ENCODE measurements at regions not wholly inside any gene's neighbourhood (a gene's known extent, or its start where the extent isn't known, plus 50 kb on each side); places are given as distances from the start of the nearest gene placed in this dataset.

- Histone ChIP-seq H3K36me3 (no peaks in the 10 kb centered on the region), H3K4me1 (no peaks in the 10 kb centered on the region), H3K4me3 (no peak overlapping the region), H3K27me3 (peaks cover 0 to 21% (median 4%) of the 10 kb centered on the region in 7 donors), H3K27ac (no peak overlapping the region), H3K9me3 (no peaks in the 10 kb centered on the region)
- DNase-seq (no peak), ATAC-seq (no peak)
- WGBS, 2 donors, result 48 to 51% methylated on average over 5 of the region's 5 CpGs
- TF ChIP-seq, protein P1, sequence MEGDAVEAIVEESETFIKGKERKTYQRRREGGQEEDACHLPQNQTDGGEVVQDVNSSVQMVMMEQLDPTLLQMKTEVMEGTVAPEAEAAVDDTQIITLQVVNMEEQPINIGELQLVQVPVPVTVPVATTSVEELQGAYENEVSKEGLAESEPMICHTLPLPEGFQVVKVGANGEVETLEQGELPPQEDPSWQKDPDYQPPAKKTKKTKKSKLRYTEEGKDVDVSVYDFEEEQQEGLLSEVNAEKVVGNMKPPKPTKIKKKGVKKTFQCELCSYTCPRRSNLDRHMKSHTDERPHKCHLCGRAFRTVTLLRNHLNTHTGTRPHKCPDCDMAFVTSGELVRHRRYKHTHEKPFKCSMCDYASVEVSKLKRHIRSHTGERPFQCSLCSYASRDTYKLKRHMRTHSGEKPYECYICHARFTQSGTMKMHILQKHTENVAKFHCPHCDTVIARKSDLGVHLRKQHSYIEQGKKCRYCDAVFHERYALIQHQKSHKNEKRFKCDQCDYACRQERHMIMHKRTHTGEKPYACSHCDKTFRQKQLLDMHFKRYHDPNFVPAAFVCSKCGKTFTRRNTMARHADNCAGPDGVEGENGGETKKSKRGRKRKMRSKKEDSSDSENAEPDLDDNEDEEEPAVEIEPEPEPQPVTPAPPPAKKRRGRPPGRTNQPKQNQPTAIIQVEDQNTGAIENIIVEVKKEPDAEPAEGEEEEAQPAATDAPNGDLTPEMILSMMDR (IDR thresholded peaks at IDR 0.05), result no peak
- intact Hi-C loops (cut with DNase I), result no loop called here
These were observed 91.2 kb upstream of the KAZN start for GRCh38 chr1:14507262-14507661.

GRCh38 chr1:14508613-14509012 is 89.9 kb upstream of the KAZN start:
- no peak overlapping the region for H3K4me3 ChIP-seq
- TF ChIP-seq, protein P1 (IDR thresholded peaks at IDR 0.05), result no peak
- no peaks in the 10 kb centered on the region for H3K4me1 ChIP-seq
- ATAC-seq, result no peak
- H3K27ac ChIP-seq, result no peak overlapping the region
- no peaks in the 10 kb centered on the region for H3K36me3 ChIP-seq
- no peaks in the 10 kb centered on the region for H3K9me3 ChIP-seq
- intact Hi-C loops (cut with DNase I), result no loop called here
- H3K27me3 ChIP-seq, result peaks cover 0 to 20% (median 7%) of the 10 kb centered on the region in 7 donors
- DNase-seq, result no peak
- WGBS, 2 donors, result 76 to 89% methylated on average over 6 of the region's 6 CpGs

- TF ChIP-seq, protein P1 (IDR thresholded peaks at IDR 0.05), result no peak
- ATAC-seq, result no peak
- 72 to 81% methylated on average over 2 of the region's 2 CpGs for WGBS, 2 donors
- Histone ChIP-seq H3K36me3 (no peaks in the 10 kb centered on the region), H3K27ac (no peak overlapping the region), H3K27me3 (peaks cover 0 to 13% (median 0%) of the 10 kb centered on the region in 7 donors), H3K9me3 (no peaks in the 10 kb centered on the region), H3K4me1 (no peaks in the 10 kb centered on the region), H3K4me3 (no peak overlapping the region)
- intact Hi-C loops (cut with DNase I), result no loop called here
- DNase-seq, result no peak
These were observed 87.3 kb upstream of the KAZN start for GRCh38 chr1:14511166-14511680.

DNA sequence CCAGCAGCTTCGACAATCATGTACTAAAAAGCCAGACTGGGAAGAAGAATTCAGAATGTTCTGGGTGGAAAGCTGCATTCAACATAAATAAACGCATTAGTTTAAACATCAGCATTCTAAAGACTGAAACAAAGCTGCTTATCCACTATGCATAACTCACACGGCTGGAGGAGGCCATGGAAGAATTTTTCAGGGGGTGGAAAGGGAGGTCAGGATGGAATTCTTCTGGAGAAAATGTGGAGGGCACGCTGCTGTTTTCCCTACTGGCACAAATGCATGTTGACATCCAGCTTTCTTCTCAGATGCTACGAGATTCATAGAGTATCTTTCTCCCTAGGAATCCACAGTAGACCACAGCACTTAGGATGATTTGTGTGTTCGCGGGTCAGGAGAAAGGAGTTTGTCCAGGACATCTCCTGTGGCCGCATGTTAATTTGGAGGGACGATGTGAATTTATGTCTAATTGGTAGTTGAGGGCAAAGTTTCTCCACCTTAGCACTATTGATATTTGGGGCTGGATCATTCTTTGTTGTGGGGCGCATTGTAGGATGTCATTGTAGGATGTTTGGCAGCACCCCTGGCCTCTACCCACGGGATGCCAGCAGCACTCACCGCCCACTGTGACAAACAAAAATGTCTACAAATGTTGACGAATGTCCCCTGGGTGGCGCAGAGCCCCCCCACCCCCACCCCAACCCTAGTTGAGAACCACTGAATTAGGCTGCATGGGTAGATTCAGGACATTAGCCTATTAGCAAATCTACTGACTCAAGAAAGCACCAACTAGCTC is 86.5 kb upstream of the KAZN start:
- Histone ChIP-seq H3K4me1 (peaks cover 0 to 2% (median 0%) of the 10 kb centered on the region in 9 donors), H3K27ac (no peak overlapping the region), H3K27me3 (peaks cover 0 to 11% (median 0%) of the 10 kb centered on the region in 7 donors), H3K36me3 (no peaks in the 10 kb centered on the region), H3K4me3 (no peak overlapping the region), H3K9me3 (no peaks in the 10 kb centered on the region)
- TF ChIP-seq, protein P1 (IDR thresholded peaks at IDR 0.05), result no peak
- ATAC-seq (no peak), DNase-seq (no peak)
- 72 to 73% methylated on average over 14 of the region's 14 CpGs for WGBS, 2 donors
- intact Hi-C loops (cut with DNase I), result no loop called here

Measured in heart right ventricle (tissue), 16 donors.